ENCODE measurements at regions not wholly inside any gene's neighbourhood (a gene's known extent, or its start where the extent isn't known, plus 50 kb on each side); places are given as distances from the start of the nearest gene placed in this dataset.

GRCh38 chr7:42407833-42408232 lies 170.8 kb upstream of the GLI3 start:
- Histone ChIP-seq H3K4me1 (ENCODE audit: insufficient read depth, low read length) (no peaks in the 10 kb centered on the region), H4K5ac (ENCODE audit: insufficient read length, low read depth, low read length) (no peak overlapping the region), H3K79me2 (ENCODE audit: insufficient read depth, low read length) (no peaks in the 10 kb centered on the region), H4K20me1 (ENCODE audit: control insufficient read depth, insufficient read depth, insufficient read length) (no peaks in the 10 kb centered on the region), H2BK15ac (ENCODE audit: low read depth, low read length) (no peak overlapping the region), H2BK20ac (ENCODE audit: low read depth, low read length, poor library complexity, severe bottlenecking) (no peak overlapping the region), H3K27ac (ENCODE audit: insufficient read length, low read depth, low read length) (no peak overlapping the region), H3K18ac (ENCODE audit: insufficient read length, low read depth, low read length) (no peak overlapping the region), H3K79me1 (ENCODE audit: insufficient read depth, low read depth, low read length, poor library complexity, severe bottlenecking) (no peaks in the 10 kb centered on the region), H3K56ac (ENCODE audit: insufficient read length, low read depth, low read length) (no peak overlapping the region), H3K4ac (ENCODE audit: low read depth, low read length) (no peak overlapping the region), H3K23me2 (ENCODE audit: insufficient read length, low read depth, low read length, poor library complexity, severe bottlenecking) (no peaks in the 10 kb centered on the region), H3K4me2 (ENCODE audit: insufficient read depth, insufficient read length, low read length) (no peak overlapping the region), H2AFZ (ENCODE audit: low read length) (no peak overlapping the region), H3K23ac (ENCODE audit: insufficient read length, low read depth, low read length) (no peak overlapping the region), H2BK120ac (ENCODE audit: low read depth, low read length, poor library complexity, severe bottlenecking) (no peak overlapping the region), H3K9ac (ENCODE audit: extremely low read depth, insufficient read length, low read length) (no peak overlapping the region), H4K8ac (replicated peaks; ENCODE audit: insufficient read length, low read depth, low read length) (no peak overlapping the region), H2BK5ac (ENCODE audit: insufficient read length, low read length) (no peak overlapping the region), H2BK12ac (ENCODE audit: insufficient read length, low read depth, low read length) (no peak overlapping the region), H4K91ac (ENCODE audit: insufficient read length, low read depth, low read length) (no peak overlapping the region), H3T11ph (ENCODE audit: low read length) (no peak overlapping the region), H3K9me3 (ENCODE audit: control insufficient read depth, low read depth, low read length) (no peaks in the 10 kb centered on the region), H2AK5ac (ENCODE audit: insufficient read length, low read length) (no peak overlapping the region), H3K27me3 (ENCODE audit: insufficient read depth, low read length) (no peaks in the 10 kb centered on the region), H3K14ac (ENCODE audit: insufficient read depth, low read length) (no peak overlapping the region)
- Mint-ChIP-seq H3K4me3 (no peak overlapping the region), H3K27me3 (ENCODE audit: low read depth) (no peaks in the 10 kb centered on the region), H3K36me3 (ENCODE audit: insufficient read depth in 1 of 3, low read depth in 3 of 3) (no peaks in the 10 kb centered on the region), H3K4me1 (peaks cover 0 to 3% of the 10 kb centered on the region in 2 experiments; a peak in 2 of 4 replicates), H3K9me3 (no peaks in the 10 kb centered on the region; a peak in 1 of 5 replicates), H3K27ac (0 out of 7 replicates have a peak overlapping the region, but pooled peaks of 1 of the 3 experiments have one; percentile 14)
- no CpG with 5 or more reads among the region's 4 CpGs for WGBS (ENCODE audit: extremely low coverage, insufficient read length, low lambda C conversion rate)
- TF ChIP-seq CTCF (conservative IDR thresholded peaks at IDR 0.05), result no peak
- DNase-seq, result no peak
